NCI-H1436 (cell line): ENCODE measurements at regions not wholly inside any gene's neighbourhood (a gene's known extent, or its start where the extent isn't known, plus 50 kb on each side); places are given as distances from the start of the nearest gene placed in this dataset.

Source experiments
- DNase-seq: peaks from one replicate; lab custom pipeline; 2025; lab: John Stamatoyannopoulos, UW

GRCh38 chr11:93075782-93076181, 106.3 kb downstream of the MTNR1B start:
- DNase-seq, result no peak

- DNase-seq, result peak; percentile 24
Measured at GRCh38 chr11:93080146-93080759, 110.8 kb downstream of the MTNR1B start.

DNA sequence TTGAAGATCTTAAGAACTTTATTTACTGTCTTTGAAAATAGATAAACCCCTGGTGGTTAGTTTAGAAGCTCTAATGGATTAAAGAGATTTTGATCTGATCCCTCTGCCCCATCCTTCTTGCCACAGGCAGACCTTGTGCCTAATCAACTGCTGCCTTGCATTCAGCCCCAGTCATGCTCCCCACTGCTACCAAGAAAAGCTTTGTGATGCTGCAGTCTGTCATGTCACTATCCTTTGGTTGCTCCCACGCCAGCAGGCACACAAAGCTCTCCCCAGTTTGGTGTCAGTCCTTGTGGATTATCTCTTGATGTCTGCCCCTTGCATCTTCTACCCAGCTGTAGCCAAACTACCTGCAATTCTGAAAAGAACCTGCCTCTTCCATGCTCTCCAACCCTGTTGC, 112.2 kb downstream of the MTNR1B start:
- DNase-seq, result no peak

DNA sequence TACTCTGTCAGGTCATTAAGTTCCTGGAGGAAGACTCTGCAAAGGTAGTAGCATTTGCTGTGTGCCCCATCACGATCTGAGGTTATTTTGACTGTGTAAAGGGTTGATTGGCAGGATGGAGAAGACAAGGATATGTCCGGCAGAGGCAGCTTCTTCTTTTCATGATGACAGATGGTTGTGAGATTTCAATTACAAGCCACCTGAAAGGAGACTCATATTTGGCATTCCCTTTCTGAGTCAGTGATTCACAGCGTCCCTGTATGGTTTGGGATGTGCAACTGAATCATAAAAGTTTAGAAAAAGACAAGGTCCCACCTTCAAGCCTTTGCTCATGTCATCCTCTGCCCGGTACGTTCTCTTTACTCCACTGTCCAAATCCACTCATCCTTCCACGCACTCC, 113.4 kb downstream of the MTNR1B start:
- DNase-seq, result no peak

DNA sequence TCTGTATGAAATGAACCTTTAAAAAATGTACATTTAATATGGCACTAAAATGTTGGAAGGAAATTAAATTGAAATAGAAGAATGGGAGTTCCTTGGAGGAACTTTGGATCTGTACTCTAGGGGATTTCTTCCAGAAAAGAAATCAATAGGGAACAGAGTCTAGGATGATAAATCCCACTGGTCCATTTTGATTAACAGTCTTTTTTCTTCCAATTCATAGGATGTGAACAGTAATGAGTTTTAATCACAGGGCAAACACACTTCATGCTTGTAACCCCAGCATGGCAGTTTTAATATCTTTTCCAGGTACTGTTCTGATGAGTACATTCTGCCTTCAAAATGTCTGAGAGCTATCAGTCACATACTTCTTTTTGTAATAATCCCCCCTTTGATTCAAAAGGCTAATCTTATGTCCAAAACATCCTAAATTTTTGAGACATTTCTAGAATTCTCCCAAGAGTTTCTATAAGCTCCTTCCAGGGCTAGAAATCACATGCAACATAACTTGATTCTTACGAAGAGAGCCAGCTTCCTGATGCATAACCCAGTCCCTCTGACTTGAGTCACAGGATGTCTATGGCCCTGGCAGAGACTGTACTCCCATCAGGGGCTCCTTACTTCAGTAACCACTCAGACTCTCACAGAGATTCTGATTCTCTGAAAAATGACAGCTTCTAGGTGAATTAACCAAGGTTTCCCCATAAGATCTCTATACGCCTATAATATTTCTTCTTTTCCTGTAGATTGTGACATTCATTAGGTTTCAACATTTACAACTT, 112.9 kb downstream of the SLC36A4 start:
- no peak for DNase-seq

- DNase-seq, result peak; percentile 83
Measured at GRCh38 chr11:93089474-93090102, 108.2 kb downstream of the SLC36A4 start.
